GM12891 (cell line): ENCODE measurements at regions not wholly inside any gene's neighbourhood (a gene's known extent, or its start where the extent isn't known, plus 50 kb on each side); places are given as distances from the start of the nearest gene placed in this dataset.

Source experiments
- PAX5 ChIP-seq: IDR thresholded peaks from 2 replicates; pipeline ENCODE4 v1.6.1; 2011; ENCODE audit warnings: low read length, moderate library complexity, mild to moderate bottlenecking; ENCODE audit not compliant: insufficient read depth, severe bottlenecking
- POLR2A ChIP-seq: IDR thresholded peaks from 2 replicates; pipeline ENCODE4 v1.6.1; 2011; ENCODE audit warnings: low read depth, low read length, control low read depth
- POLR2AphosphoS5 ChIP-seq: IDR thresholded peaks from 2 replicates; pipeline ENCODE4 v1.6.1; 2011; ENCODE audit warnings: low read depth, low read length, control low read depth
- POU2F2 ChIP-seq: IDR thresholded peaks from 2 replicates; pipeline ENCODE4 v1.6.1; 2011; ENCODE audit warnings: low read depth, mild to moderate bottlenecking, control low read depth, low read length, moderate library complexity
- SPI1 ChIP-seq: IDR thresholded peaks from 2 replicates; pipeline ENCODE4 v1.6.1; 2011; ENCODE audit warnings: low read depth, low read length, control low read depth
- TAF1 ChIP-seq: IDR thresholded peaks from 2 replicates; pipeline ENCODE4 v1.6.1; 2011; ENCODE audit warnings: low read depth, low read length, control low read depth

- TF ChIP-seq POLR2A (no peak), TAF1 (no peak), POLR2AphosphoS5 (no peak), SPI1 (no peak), PAX5 (no peak), POU2F2 (no peak)
Observed at GRCh38 chr9:90165281-90165680, 477.3 kb downstream of the DIRAS2 start.
